ENCODE measurements at regions not wholly inside any gene's neighbourhood (a gene's known extent, or its start where the extent isn't known, plus 50 kb on each side); places are given as distances from the start of the nearest gene placed in this dataset.
"Not testable (repeated sequence)": the region's sequence is repeated elsewhere in the genome, so short reads cannot be mapped to it uniquely, and the experiment has no call there.

DNA sequence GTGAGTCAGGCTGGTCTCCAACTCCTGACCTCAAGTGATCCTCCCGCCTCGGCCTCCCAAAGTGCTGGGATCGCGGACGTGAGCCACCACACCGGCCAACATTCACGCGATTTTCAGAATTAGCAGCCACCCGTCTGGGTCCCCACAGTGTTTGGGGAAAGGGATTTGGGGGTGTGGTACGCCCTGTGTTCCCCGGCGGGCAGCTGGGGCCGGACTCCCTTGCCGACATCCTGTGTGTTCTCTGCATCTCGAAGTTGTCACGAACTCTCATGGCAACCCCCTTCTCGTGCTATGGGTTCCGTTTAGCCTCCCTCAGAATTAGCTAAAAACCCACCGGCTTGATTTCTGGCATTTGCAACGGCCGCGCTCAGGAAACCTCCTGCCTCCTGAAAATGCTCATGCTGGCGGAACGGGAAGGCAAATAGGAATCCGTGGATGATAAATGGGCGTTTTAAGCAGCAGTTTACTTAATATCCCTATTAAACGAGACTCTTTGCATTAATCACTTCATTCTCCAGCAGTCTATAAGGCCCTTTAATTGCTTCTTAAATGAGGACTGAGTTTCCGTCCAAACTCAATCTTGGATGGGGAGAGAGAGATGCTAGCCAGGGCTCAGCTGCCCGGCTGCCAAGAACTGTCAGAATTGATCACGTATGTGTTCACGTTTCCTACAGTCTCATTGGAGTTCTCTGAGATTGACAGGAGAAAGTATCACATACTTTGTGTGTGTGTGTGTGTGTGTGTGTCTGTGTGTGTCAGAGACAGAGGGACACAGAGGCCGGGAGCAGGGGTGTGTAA is 78.9 kb upstream of the PPP2R3B start:
- intact Hi-C loops (cut with micrococcal nuclease), result no loop called here

DNA sequence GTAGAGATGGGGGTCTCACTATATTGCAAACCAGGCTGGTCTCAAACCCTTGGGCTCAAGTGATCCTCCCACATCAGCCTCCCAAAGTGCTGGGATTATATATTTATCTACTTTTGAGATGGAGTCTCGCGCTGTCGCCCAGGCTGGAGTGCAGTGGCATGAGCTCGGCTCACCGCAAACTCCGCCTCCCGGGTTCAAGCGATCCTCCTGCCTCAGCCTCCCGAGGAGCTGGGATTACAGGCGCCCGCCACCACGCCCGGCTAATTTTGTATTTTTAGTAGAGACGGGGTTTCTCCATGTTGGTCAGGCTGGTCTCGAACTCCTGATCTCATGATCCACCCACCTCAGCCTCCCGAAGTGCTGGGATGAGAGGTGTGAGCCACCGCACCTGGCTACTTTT is 80.1 kb upstream of the PPP2R3B start:
- intact Hi-C loops (cut with micrococcal nuclease), result not testable (repeated sequence)

DNA sequence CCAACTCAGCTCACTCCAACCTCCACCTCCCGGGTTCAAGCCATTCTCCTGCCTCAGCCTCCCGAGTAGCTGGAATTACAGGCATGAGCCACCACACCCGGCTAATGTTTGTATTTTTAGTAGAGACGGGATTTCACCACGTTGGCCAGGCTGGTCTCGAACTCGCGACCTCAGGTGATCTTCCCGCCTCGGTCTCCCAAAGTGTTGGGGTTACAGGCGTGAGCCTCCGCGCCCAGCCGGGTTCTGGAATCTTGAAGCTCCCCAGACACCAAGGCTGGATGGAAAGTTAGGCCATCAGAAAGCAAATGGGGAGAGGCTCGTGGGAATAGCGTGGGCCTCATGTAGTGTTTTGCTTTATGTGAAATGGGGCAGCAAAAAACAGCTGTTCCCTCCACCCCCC is 81.0 kb upstream of the PPP2R3B start:
- intact Hi-C loops (cut with micrococcal nuclease), result not testable (repeated sequence)

DNA sequence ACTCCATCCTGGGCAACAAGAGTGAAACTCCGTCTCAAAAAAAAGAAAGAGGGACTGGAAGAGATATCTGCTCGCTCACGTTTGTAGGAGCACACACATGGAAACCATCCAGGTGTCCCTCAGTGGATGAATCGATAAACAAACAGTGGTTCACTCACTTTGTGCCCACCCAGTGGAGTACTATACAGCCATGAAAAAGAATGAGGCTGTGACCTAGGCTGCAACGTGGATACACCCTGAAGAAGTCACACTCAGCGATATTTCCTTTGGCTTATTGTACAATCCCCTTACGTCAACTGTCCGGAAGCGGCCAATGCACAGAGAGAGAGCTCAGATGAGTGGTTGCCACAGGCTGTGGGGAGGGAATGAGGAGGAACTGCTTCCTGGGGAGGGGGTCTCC is 82.3 kb upstream of the PPP2R3B start:
- intact Hi-C loops (cut with micrococcal nuclease), result no loop called here

DNA sequence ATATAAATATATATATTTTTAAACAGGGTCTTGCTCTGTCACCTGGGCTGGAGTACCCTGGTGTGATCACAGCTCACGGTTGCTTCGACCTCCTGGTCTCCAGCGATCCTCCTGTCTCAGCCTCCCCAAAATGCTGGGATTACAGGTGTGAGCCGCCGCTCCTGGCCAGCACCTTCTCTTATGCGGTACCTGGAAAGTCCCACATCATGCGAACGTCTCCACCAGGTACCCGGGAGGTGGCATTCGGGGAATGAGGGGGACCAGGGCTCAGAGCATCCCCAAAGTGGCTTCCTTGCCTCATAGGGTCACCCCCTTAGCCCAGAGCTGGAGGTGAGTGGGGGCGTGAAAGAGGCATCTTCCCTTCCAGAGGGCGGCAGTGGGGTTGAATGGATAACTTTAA is 84.0 kb upstream of the PPP2R3B start:
- intact Hi-C loops (cut with micrococcal nuclease), result no loop called here

DNA sequence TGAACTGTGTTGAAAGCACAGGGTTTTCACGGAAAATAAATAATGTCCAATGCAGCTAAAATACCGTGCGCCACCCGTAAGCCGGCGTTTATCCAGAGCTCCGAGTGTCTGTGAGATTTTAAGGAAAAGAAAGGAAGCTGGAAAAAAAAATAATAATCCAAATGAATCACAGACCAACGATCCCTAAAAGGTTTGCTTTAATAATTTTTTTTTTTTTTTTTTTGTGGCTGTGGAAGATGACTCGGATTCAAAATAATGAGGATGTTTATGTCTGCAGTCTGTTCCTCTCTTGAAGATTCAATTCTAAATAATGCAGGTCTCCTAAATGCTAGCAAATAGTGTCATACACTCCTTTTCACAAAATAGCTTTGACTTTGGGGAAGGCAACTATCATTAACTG is 84.6 kb upstream of the PPP2R3B start:
- intact Hi-C loops (cut with micrococcal nuclease), result no loop called here

DNA sequence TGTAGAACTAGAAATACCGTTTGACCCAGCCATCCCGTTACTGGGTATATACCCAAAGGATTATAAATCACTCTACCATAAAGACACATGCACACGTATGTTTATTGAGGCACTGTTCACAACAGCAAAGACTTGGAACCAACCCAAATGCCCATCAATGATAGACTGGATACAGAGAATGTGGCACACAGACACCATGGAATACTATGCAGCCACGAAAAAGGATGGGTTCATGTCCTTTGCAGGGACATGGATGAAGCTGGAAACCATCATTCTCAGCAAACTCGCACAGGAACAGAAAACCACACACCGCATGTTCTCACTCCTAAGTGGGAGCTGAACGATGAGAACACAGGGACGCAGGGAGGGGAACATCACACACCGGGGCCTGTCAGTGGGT is 85.6 kb upstream of the PPP2R3B start:
- intact Hi-C loops (cut with micrococcal nuclease), result not testable (repeated sequence)

DNA sequence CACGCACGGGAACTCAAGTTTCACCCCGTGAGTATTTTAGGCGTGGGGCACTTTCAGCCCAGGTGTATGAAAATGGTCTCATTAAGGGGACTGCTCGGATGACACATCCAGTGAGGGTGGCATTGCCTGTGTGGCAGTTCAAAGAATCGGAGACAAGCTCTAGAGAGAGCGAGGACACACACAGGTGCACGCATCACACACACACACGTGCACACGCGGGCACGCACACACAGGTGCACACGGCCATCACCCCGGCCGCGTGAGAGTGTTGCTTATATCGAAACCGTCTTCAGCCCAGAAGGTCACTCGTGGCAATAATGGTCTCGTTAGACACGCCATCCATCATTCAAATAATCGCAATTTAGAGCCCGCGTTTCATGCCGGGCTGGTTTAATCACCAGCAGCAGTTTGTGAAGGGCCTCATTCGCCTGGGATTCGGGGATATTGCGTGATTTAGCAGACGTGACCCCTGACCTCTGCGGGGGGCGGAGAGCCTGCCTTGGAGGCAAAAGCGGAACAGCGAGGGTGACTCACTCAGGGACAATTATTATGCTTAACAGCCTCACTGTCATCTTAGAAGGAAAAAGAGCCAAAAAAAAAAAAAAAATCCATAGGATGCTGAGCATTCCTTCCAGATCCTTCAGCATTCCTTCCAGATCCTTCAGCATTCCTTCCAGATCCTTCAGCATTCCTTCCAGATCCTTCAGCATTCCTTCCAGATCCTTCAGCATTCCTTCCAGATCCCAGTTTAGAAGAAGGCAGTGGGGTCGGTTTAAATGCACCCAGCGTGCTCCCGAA is 89.4 kb upstream of the PPP2R3B start:
- intact Hi-C loops (cut with micrococcal nuclease), result loop anchor here (5.0 kb wide), 1 partner anchor 101 kb away; no protein-coding TSS in a partner anchor

DNA sequence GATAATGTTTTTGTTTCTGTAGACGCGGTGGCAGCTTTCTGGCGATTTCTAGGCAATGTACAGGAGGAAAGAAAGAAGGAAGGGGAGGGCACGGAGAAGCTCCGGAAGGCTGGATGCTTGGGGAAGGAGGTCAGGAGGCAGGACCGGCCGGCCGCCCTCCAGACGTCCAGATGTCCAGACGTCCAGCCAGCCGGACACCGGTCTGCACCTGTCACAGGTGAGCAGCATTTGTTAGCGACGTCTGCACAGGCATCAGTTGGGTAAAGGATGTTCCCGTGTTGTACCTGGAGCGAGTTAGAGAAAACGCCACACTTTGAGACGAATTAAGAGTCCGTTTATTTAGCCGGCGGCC is 90.0 kb upstream of the PPP2R3B start:
- intact Hi-C loops (cut with micrococcal nuclease), result loop anchor here (5.0 kb wide), 1 partner anchor 101 kb away; no protein-coding TSS in a partner anchor

DNA sequence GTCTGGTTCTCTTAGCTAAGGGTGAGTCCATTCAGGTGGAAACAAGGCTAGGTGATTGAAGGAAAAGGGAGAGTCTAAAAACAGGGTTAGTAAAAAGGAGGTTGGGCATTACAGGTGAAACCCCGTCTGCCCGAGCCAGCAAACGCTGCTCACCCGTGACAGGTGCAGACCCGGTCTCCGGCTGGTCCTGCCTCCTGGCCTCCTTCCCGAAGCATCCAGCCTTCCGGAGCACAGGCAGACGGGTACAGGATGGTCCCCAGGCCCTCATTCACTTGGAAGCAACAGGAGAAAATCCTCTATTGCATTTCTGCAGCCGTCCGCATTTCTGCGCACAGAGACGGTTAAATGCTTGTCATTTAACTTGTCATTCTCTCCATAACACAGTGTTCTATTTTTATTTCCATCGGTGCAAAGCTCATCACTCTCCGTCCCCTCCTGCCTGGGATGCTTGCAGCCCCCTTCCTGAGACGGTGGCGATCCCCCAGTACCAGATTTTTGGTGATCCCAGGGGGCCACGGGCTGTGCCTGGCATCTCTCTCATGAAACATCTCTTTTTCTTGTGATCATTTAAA is 90.8 kb upstream of the PPP2R3B start:
- intact Hi-C loops (cut with micrococcal nuclease), result loop anchor here (5.0 kb wide), 1 partner anchor 100 kb away; no protein-coding TSS in a partner anchor

DNA sequence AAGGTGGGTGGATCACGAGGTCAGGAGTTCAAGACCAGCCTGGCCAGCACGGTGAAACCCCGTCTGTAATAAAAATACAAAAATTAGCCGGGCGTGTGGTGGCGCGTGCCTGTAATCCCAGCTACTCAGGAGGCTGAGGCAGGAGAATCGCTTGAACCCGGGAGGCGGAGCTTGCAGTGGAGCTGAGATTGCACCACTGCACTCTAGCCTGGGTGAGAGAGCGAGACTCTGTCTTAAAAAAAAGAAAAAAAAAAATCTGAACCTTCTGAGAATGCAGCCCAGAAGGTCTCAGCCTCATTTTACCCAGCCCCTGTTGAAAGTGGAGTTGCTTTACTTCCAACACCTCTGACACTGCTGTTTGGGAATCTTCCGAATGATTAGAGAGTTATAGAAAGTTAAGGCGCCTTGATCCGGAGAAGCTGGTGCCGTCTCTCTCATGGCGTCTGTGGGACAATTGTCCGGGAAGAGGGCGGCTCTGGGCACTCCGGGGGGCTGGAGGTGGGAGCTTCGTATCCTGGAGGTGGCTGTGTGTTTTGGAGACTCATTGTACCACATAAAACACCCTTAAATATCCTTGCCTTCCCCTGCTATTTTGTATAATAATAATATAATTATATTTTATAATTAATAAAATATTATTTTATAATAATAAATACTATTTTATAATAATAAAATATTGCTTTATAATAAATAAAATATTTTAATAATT is 92.7 kb upstream of the PPP2R3B start:
- intact Hi-C loops (cut with micrococcal nuclease), result loop anchor here (5.0 kb wide), 1 partner anchor 98 kb away; no protein-coding TSS in a partner anchor

DNA sequence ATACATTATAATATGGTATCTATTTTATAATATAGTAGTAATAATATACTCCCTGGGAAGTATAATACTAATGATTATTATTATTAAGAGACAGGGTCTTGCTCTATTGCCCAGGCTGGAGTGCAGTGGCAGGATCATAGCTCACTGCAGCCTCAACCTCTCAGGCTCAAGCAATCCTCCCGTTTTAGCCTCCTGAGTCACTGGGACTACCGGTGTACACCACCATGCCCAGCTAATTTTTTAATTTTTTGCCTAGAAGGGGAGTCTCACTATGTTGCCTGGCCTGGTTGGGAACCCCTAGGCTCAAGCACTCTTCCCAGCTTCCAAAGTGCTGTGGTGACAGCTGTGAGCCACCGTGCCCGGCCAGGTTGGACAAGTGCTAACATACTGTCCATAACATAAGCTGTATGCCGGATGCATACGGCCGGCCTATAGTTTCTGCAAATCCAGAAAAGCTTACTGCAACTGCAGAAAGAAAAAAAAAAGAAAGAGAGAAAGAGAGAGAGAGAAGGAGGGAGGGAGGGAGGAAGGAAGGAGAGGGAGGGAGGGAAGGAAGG is 94.2 kb upstream of the PPP2R3B start:
- intact Hi-C loops (cut with micrococcal nuclease), result no loop called here

DNA sequence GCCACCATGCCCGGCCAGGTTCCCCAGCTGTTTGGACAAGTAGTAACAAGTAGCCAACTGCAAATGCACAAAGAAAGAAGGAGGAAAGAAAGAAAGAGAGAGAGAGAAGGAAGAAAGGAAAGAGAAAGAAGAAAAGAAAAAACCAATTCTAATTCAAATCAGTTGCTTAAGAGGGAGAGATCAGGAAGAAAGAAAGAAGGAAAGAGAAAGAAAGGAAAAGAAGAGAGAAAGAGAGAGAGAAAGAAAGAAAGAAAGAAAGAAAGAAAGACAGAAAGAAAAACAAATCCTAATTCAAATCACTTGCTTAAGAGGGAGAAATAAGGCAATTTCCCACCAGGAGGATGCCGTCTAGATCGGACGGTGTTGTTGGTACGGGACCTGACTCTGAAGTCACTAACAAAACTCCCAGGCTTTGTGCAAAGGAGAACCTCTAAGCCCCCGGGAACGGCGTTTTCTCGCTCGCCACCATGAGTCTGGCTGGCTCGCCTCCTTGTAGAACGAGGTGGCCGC is 95.5 kb upstream of the PPP2R3B start:
- intact Hi-C loops (cut with micrococcal nuclease), result no loop called here

DNA sequence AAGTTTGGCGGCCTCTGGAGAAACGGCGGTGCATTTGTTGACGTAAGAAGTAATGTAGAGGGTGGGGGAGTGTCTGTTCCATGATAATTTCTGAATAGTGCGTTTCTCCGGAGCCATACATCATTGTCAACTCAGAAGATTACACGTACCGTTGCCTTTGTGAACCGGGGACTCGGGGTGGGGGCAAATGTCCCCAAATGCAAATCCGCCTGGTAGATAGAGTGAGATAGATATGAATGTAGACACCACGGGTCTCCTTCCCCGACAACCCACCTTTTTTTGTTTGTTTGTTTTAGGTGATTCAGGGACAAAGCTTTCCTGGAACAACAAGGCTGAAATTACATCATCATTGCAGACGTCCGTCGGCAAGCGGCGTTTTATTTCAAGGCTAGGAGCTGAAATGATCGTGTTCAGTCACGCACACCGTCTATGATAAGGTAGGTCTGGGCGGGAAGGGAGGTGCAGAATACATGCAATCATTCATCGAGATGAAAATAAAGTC is 96.0 kb upstream of the PPP2R3B start:
- intact Hi-C loops (cut with micrococcal nuclease), result no loop called here

DNA sequence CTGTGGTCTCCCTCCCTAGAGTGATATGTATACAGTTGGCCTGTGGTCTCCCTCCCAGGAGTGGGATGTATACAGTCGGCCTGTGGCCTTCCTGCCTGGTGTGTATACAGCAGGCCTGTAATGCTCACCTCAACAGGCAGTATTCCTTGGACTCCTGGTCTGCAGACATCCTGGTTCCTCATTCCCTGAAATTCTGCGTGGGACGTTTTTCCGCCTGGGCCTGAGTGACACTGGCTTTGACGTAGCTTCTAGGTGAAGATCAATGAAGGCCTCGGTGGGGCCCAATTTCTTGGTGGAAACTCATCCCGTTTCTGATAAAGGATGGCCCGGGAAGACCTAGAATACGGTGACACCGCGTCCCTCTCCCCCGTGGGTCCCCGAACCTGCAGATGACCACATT is 98.7 kb upstream of the PPP2R3B start:
- intact Hi-C loops (cut with micrococcal nuclease), result no loop called here

DNA sequence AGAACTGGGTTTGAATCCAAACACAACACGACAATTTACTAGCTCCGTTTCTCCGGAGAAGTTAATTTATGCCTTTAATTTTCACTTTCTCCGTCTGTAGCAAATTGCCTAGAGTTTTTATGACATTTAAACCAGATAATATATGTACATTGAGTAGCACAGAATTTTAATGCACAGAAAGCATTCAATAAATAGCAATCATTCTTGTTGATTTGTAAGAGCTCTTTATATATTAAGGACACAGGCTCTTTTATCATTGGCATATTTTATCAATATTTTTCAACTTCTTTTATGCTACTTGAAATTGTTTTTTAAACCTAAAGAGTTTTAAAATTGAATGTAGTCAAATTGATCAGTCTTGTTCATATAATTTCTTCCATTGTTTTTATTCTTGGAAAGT is 99.6 kb upstream of the PPP2R3B start:
- intact Hi-C loops (cut with micrococcal nuclease), result no loop called here

DNA sequence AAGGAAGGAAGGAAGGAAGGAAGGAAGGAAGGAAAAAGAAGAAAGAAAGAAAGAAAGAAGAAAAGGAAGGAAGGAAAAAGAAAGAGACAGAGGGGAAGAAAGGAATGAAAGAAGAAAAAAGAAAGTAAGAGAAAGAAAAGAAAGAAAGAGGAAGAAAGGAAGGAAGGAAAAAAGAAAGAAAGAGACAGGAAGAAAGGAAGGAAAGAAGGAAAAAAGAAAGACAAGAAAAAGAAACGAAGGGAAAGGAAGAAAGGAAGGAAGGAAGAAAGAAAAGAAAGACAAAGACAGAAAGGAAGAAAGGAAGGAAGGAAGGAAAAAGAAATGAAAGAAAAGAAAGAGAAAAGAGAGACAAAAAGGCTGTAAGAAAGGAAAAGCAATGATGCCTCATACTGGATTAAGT is 101.1 kb upstream of the PPP2R3B start:
- intact Hi-C loops (cut with micrococcal nuclease), result no loop called here

DNA sequence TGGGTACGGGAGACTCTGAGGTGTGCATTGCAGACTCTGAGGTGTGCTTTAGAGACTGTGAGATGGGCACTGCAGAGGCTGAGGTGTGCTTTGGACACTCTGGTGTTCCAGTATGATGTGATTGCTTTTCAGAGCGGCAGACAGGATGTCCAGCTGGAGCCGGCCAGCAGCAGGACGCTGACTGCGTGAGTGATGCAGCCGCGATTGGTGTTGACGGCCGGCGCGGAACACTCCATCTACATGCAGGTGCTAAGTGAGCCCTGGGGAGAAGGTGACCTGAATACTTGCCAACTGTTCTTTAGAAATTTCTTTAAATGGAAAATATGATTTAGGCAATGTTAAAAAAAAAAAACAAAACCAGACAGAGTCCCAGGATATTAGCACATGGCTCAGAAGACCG is 103.1 kb upstream of the PPP2R3B start:
- intact Hi-C loops (cut with micrococcal nuclease), result no loop called here

DNA sequence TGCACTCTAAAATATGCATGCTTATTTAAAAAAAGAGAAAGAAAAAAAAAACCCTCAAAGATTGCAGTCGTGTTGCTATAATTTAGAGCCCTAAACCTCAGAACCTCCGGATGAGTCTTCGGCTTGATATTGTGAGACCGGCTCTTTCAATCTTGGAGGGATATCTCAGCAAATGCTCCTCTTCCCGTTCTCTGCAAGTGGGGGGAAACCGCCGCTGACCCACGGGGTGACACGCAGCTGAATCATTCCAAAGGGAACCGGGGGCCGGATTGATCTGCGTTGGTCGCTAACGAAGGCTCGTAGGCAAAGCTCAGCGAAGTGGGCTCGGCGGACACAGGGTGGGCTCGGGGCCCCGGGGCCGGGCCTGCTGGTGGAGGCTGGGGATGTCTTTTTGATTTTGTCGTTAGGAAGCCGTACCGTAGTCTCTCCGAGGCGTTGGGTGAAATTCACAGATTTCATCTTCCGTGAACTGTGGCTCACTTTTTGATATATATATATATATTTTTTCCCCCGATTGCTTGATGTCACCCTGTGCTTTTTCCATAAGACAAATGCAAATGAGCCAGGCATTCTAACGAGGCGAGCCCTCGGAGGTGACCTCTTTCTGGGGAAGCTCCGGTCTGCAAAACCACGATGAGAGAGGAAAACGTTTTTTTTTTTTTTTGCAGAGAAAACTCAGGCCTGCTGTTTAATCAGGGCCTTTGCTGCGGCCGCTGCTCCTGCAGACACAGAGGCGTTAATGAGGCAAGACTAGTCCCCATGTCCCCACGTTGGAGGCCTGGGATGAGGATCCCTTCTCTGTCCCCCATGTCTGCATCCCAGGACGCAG is 110.7 kb upstream of the PPP2R3B start:
- intact Hi-C loops (cut with micrococcal nuclease), result no loop called here

DNA sequence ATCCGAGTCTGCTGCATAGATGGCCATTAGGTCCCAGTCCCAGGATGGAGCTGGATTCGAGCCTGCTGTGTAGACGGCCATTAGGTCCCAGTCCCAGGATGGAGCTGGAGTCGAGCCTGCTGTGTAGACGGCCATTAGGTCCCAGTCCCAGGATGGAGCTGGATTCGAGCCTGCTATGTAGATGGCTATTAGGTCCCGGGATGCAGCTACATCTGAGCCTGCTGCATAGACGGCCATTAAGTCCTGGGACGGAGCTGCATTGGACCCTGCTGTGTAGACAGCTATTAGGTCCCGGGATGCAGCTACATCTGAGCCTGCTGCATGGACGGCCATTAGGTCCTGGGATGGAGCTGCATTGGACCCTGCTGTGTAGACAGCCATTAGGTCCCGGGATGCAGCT is 112.2 kb upstream of the PPP2R3B start:
- intact Hi-C loops (cut with micrococcal nuclease), result not testable (repeated sequence)

Measured in T-helper 1 cell treated with Interleukin-12 subunit alpha and Interleukin-12 subunit beta and Interleukin-4 antibody, amounts not matched to agents 30 ng/mL and 1 ng/mL, for 36 hours (primary cell).